B cell (primary cell): ENCODE measurements at regions not wholly inside any gene's neighbourhood (a gene's known extent, or its start where the extent isn't known, plus 50 kb on each side); places are given as distances from the start of the nearest gene placed in this dataset.
"Not testable (repeated sequence)": the region's sequence is repeated elsewhere in the genome, so short reads cannot be mapped to it uniquely, and the experiment has no call there.

Source experiments
- ATAC-seq: fragments of 200-7000 bp; cut with Tn5 transposase; one replicate; pipeline ENCODE4 v1.10.0; 2021; ENCODE audit warnings: low read depth, mild to moderate bottlenecking, moderate number of reproducible peaks, moderate library complexity
- CTCF ChIA-PET: fragments of 350-600 bp; sonication (Branson Sonifier 250); formaldehyde crosslinking; loops from one replicate; lab custom pipeline; 2021; ENCODE audit warnings: antibody characterized with exemption, inconsistent platforms; lab: Charles Lee
- POLR2A ChIA-PET: fragments of 350-600 bp; sonication (Branson Sonifier 250); formaldehyde crosslinking; loops from one replicate; lab custom pipeline; 2021; ENCODE audit warnings: antibody characterized with exemption; lab: Charles Lee
- DNase-seq: peaks from one replicate; pipeline ENCODE4 v3.0.0; 2013
- H2AFZ ChIP-seq: 2 replicates; pipeline ENCODE4 v1.6.1; 2012; ENCODE audit warnings: mild to moderate bottlenecking, low read depth, low read length; ENCODE audit not compliant: insufficient read depth, poor library complexity, severe bottlenecking
- H3K27ac ChIP-seq, 2 donors: 1 replicate in 1 of 2; 2 replicates in 1 of 2; pipeline ENCODE4 v1.5.1; 2012 to 2013; ENCODE audit warnings: low read length in 2 of 2, mild to moderate bottlenecking in 2 of 2, moderate library complexity in 1 of 2
- H3K27me3 ChIP-seq, 4 experiments: fragments of 200-600 bp in 1 of 4; sonication (generic) in 1 of 4; replicated peaks in 1 of 4; 1 replicate in 2 of 4; 2 replicates in 2 of 4; pipeline versions ENCODE4 v1.6.1 to v1.7.0; 2013 to 2016; ENCODE audit warnings: low read length in 3 of 4, mild to moderate bottlenecking in 2 of 4, mixed read lengths in 1 of 4, moderate library complexity in 1 of 4; ENCODE audit not compliant: insufficient read depth in 4 of 4, control insufficient read depth in 3 of 4; ENCODE audit errors: control extremely low read depth in 1 of 4
- H3K36me3 ChIP-seq, 2 experiments: replicated peaks in 1 of 2; 1 replicate in 1 of 2; 2 replicates in 1 of 2; pipeline versions ENCODE4 v1.6.1 to v1.7.1; 2013; ENCODE audit warnings: low read length in 1 of 2; ENCODE audit not compliant: insufficient read depth in 2 of 2, control insufficient read depth in 1 of 2; ENCODE audit errors: control extremely low read depth in 1 of 2, extremely low read depth in 1 of 2
- H3K4me1 ChIP-seq, 2 donors: fragments of 200-600 bp in 1 of 2; sonication (generic) in 1 of 2; 1 replicate in 1 of 2; 2 replicates in 1 of 2; pipeline versions ENCODE4 v1.5.1 to v1.6.1; 2013 to 2017; ENCODE audit warnings: low read length in 2 of 2; ENCODE audit not compliant: control insufficient read depth in 2 of 2, insufficient read depth in 2 of 2
- H3K4me2 ChIP-seq: replicated peaks from 2 replicates; pipeline ENCODE3; 2012; ENCODE audit warnings: mild to moderate bottlenecking, low read depth, low read length; ENCODE audit not compliant: poor library complexity, severe bottlenecking
- H3K4me3 ChIP-seq, 5 experiments: fragments of 200-600 bp in 1 of 5; sonication (generic) in 1 of 5; 1 replicate in 3 of 5; 2 replicates in 2 of 5; pipeline versions ENCODE4 v1.5.1 to v1.7.0; 2011 to 2016; ENCODE audit warnings: low read length in 4 of 5, mild to moderate bottlenecking in 4 of 5, low read depth in 2 of 5, control low read depth in 1 of 5, moderate library complexity in 1 of 5; ENCODE audit not compliant: insufficient read depth in 1 of 5; ENCODE audit errors: control extremely low read depth in 1 of 5, extremely low read depth in 1 of 5
- H3K79me2 ChIP-seq: fragments of 200-600 bp; sonication (generic); one replicate; pipeline ENCODE4 v1.6.0; 2016; ENCODE audit warnings: low read length; ENCODE audit not compliant: control insufficient read depth, insufficient read depth
- H3K9ac ChIP-seq: fragments of 200-600 bp; sonication (generic); 2 replicates; pipeline ENCODE4 v1.6.1; 2017; ENCODE audit warnings: mild to moderate bottlenecking, low read length, moderate library complexity
- H3K9me3 ChIP-seq, 3 donors: one replicate each; pipeline versions ENCODE4 v1.6.1 to v1.7.1; 2013; ENCODE audit warnings: low read length in 2 of 3; ENCODE audit not compliant: control insufficient read depth in 2 of 3, insufficient read depth in 1 of 3; ENCODE audit errors: control extremely low read depth in 1 of 3
- H4K20me1 ChIP-seq: 2 replicates; pipeline ENCODE4 v1.6.0; 2012; ENCODE audit warnings: mild to moderate bottlenecking, low read length; ENCODE audit not compliant: insufficient read depth, control insufficient read depth, poor library complexity, severe bottlenecking
- H3K27ac Mint-ChIP-seq: one replicate; pipeline ENCODE4 v1.8.0; 2021; ENCODE audit warnings: mixed read lengths
- H3K27me3 Mint-ChIP-seq: one replicate; pipeline ENCODE4 v1.8.0; 2021; ENCODE audit warnings: mixed read lengths
- H3K4me1 Mint-ChIP-seq: one replicate; pipeline ENCODE4 v1.8.0; 2021; ENCODE audit warnings: mixed read lengths
- H3K4me3 Mint-ChIP-seq: one replicate; pipeline ENCODE4 v1.8.0; 2021; ENCODE audit warnings: mixed read lengths
- H3K9me3 Mint-ChIP-seq: one replicate; pipeline ENCODE4 v1.8.0; 2022; ENCODE audit warnings: mixed read lengths; ENCODE audit not compliant: insufficient read depth
- CTCF ChIP-seq: fragments of 200-600 bp; IDR thresholded peaks from one replicate; pipeline ENCODE4 v1.8.0; 2022; ENCODE audit warnings: antibody characterized with exemption, mild to moderate bottlenecking
- EZH2 ChIP-seq: IDR thresholded peaks from 2 replicates; pipeline ENCODE4 v1.6.1; 2012; ENCODE audit warnings: borderline replicate concordance, low read depth, mild to moderate bottlenecking, moderate library complexity, low read length; ENCODE audit not compliant: insufficient read depth, poor library complexity, severe bottlenecking
- WGBS: methylation state at CpG from one replicate; pipeline ENCODE4 v1.1.5; 2013; ENCODE audit warnings: missing lambda C conversion rate; ENCODE audit not compliant: insufficient coverage; 5-methylcytosine and 5-hydroxymethylcytosine counted together
- intact Hi-C: fragments of 100-400 bp; cut with micrococcal nuclease; formaldehyde crosslinking; loops from one replicate; pipeline ENCODE4 v1.10.0; 2022

- no peak overlapping the region for H3K4me3 ChIP-seq
- no peaks in the 10 kb centered on the region for H3K36me3 ChIP-seq
- WGBS = 63% methylated on average over 8 of the region's 8 CpGs
- H4K20me1 ChIP-seq = no peaks in the 10 kb centered on the region
- Mint-ChIP-seq H3K4me3 (no peak overlapping the region), H3K27ac (no peak overlapping the region), H3K9me3 (peaks cover 31% of the 10 kb centered on the region), H3K27me3 (peaks cover 4% of the 10 kb centered on the region), H3K4me1 (no peaks in the 10 kb centered on the region)
- H3K79me2 ChIP-seq = no peaks in the 10 kb centered on the region
- H2AFZ ChIP-seq = no peak overlapping the region
- H3K27me3 ChIP-seq = no peaks in the 10 kb centered on the region
- H3K4me2 ChIP-seq = no peak overlapping the region
- DNase-seq = no peak
- no peaks in the 10 kb centered on the region for H3K4me1 ChIP-seq
- ATAC-seq = no peak
- ChIA-PET POLR2A (no interaction called here), CTCF (no interaction called here)
- intact Hi-C loops = no loop called here
- TF ChIP-seq CTCF (no peak), EZH2 (no peak)
- H3K9ac ChIP-seq = no peak overlapping the region
- no peak overlapping the region for H3K27ac ChIP-seq
- H3K9me3 ChIP-seq = peaks cover 10 to 76% (median 16%) of the 10 kb centered on the region in 3 donors
Observed at GRCh38 chr9:40913928-40914673, 214.4 kb downstream of the FOXD4L6 start.

- 67% methylated on average over 10 of the region's 11 CpGs for WGBS
- no peak overlapping the region for H3K9ac ChIP-seq
- H3K79me2 ChIP-seq = no peaks in the 10 kb centered on the region
- H3K27ac Mint-ChIP-seq = no peak overlapping the region
- no peak overlapping the region for H2AFZ ChIP-seq
- no peak overlapping the region for H3K4me3 Mint-ChIP-seq
- ATAC-seq (no peak), DNase-seq (no peak)
- no peaks in the 10 kb centered on the region for H3K4me1 Mint-ChIP-seq
- no peaks in the 10 kb centered on the region for H4K20me1 ChIP-seq
- intact Hi-C loops = no loop called here
- no peak overlapping the region for H3K4me3 ChIP-seq
- H3K36me3 ChIP-seq = no peaks in the 10 kb centered on the region
- H3K9me3 ChIP-seq = peaks cover 10 to 83% (median 16%) of the 10 kb centered on the region in 3 donors
- ChIA-PET CTCF (no interaction called here), POLR2A (no interaction called here)
- H3K27me3 Mint-ChIP-seq = peaks cover 4% of the 10 kb centered on the region
- H3K27me3 ChIP-seq = no peaks in the 10 kb centered on the region
- peaks cover 32% of the 10 kb centered on the region for H3K9me3 Mint-ChIP-seq
- TF ChIP-seq EZH2 (no peak), CTCF (no peak)
- no peaks in the 10 kb centered on the region for H3K4me1 ChIP-seq
- H3K27ac ChIP-seq = no peak overlapping the region
- H3K4me2 ChIP-seq = no peak overlapping the region
Observed at GRCh38 chr9:40913096-40913719, 215.3 kb downstream of the FOXD4L6 start.

GRCh38 chr9:40912679-40913078 is 215.8 kb downstream of the FOXD4L6 start:
- H3K27me3 Mint-ChIP-seq, H3K4me1 Mint-ChIP-seq, H3K27ac ChIP-seq, H3K27me3 ChIP-seq, POLR2A ChIA-PET, H3K4me1 ChIP-seq, CTCF ChIA-PET, H3K27ac Mint-ChIP-seq, H4K20me1 ChIP-seq, intact Hi-C loops, H3K36me3 ChIP-seq, H3K4me2 ChIP-seq, H3K4me3 ChIP-seq, H3K4me3 Mint-ChIP-seq, DNase-seq, H3K79me2 ChIP-seq, H2AFZ ChIP-seq, H3K9ac ChIP-seq, ATAC-seq: not testable (repeated sequence)
- peaks cover 10 to 85% (median 16%) of the 10 kb centered on the region in 3 donors for H3K9me3 ChIP-seq
- 88% methylated on average over 4 of the region's 4 CpGs for WGBS
- peaks cover 31% of the 10 kb centered on the region for H3K9me3 Mint-ChIP-seq
